Endodermal cell (in vitro differentiated cells): ENCODE measurements at regions not wholly inside any gene's neighbourhood (a gene's known extent, or its start where the extent isn't known, plus 50 kb on each side); places are given as distances from the start of the nearest gene placed in this dataset.

Experiments used
- DNase-seq: peaks from one replicate; pipeline ENCODE4 v3.0.0-alpha.2; 2017
- H3K27ac ChIP-seq: 2 replicates; pipeline ENCODE4 v1.5.1; 2013; ENCODE audit warnings: mild to moderate bottlenecking, low read depth, low read length, moderate library complexity
- H3K27me3 ChIP-seq: 2 replicates; pipeline ENCODE4 v1.6.1; 2013; ENCODE audit warnings: mild to moderate bottlenecking, low read length, moderate library complexity; ENCODE audit not compliant: insufficient read depth, control insufficient read depth, poor library complexity, severe bottlenecking
- H3K36me3 ChIP-seq: 2 replicates; pipeline ENCODE4 v1.7.0; 2013; ENCODE audit warnings: mild to moderate bottlenecking, low read length, moderate library complexity; ENCODE audit not compliant: control insufficient read depth, insufficient read depth
- H3K4me1 ChIP-seq: one replicate; pipeline ENCODE4 v1.7.0; 2013; ENCODE audit warnings: low read length; ENCODE audit not compliant: control insufficient read depth, insufficient read depth
- H3K4me3 ChIP-seq: 2 replicates; pipeline ENCODE4 v1.5.1; 2013; ENCODE audit warnings: mild to moderate bottlenecking, low read length, moderate library complexity
- H3K9ac ChIP-seq: 2 replicates; pipeline ENCODE4 v1.6.1; 2013; ENCODE audit warnings: mild to moderate bottlenecking, low read length, moderate library complexity; ENCODE audit not compliant: poor library complexity, severe bottlenecking; ENCODE audit errors: extremely low read depth
- H3K9me3 ChIP-seq: 2 replicates; pipeline ENCODE4 v1.6.1; 2013; ENCODE audit warnings: mild to moderate bottlenecking, low read length, moderate library complexity; ENCODE audit not compliant: control insufficient read depth
- H3K27ac Mint-ChIP-seq: 2 replicates; pipeline ENCODE4 v1.8.0; 2020; ENCODE audit warnings: mixed read lengths
- H3K27me3 Mint-ChIP-seq: 2 replicates; pipeline ENCODE4 v1.8.0; 2021; ENCODE audit warnings: mild to moderate bottlenecking, mixed read lengths; ENCODE audit not compliant: insufficient read depth
- H3K36me3 Mint-ChIP-seq: 2 replicates; pipeline ENCODE4 v1.8.0; 2020; ENCODE audit warnings: low read depth, mixed read lengths
- H3K4me1 Mint-ChIP-seq: 2 replicates; pipeline ENCODE4 v1.8.0; 2020; ENCODE audit warnings: mixed read lengths
- H3K4me3 Mint-ChIP-seq: 2 replicates; pipeline ENCODE4 v1.8.0; 2020; ENCODE audit warnings: mild to moderate bottlenecking, moderate library complexity, mixed read lengths
- H3K9me3 Mint-ChIP-seq: 2 replicates; pipeline ENCODE4 v1.8.0; 2020; ENCODE audit warnings: mild to moderate bottlenecking, mixed read lengths
- WGBS, 2 experiments: methylation state at CpG; one replicate each; pipeline versions ENCODE4 v1.1.5 to v1.1.7; 2013; ENCODE audit warnings: missing lambda C conversion rate in 2 of 2, mixed read lengths in 1 of 2; ENCODE audit not compliant: insufficient coverage in 1 of 2, insufficient read length in 1 of 2; 5-methylcytosine and 5-hydroxymethylcytosine counted together
- TF ChIP-seq, protein P1 (sequence below): fragments of 200-600 bp; sonication (generic); conservative IDR thresholded peaks from 2 replicates; pipeline ENCODE4 v1.5.0; 2021; ENCODE audit warnings: antibody characterized with exemption, mild to moderate bottlenecking

DNA sequence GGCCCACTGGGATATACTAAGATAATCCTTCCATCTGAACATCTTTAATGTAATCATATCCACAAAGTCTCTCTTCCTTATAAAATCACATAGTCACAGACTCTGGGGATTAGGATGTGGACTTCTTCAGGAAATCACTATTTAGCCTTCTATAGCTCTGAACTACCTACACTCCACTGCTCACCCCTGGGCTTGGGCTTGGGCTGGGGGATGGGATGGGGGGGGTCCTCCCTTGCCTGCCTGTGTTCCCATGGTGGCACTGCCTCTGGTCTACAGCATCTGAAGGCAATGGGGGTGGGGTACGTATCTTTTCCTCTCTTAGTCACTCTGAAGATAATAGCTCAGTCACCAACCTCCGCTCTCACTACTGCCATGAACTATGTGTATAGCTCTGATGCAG, 67.8 kb upstream of the SERTM1 start:
- Histone ChIP-seq H3K9me3 (no peaks in the 10 kb centered on the region), H3K27ac (no peak overlapping the region), H3K4me1 (no peaks in the 10 kb centered on the region), H3K36me3 (no peaks in the 10 kb centered on the region), H3K27me3 (no peaks in the 10 kb centered on the region), H3K9ac (no peak overlapping the region), H3K4me3 (no peak overlapping the region)
- DNase-seq, result no peak
- Mint-ChIP-seq H3K27me3 (no peaks in the 10 kb centered on the region), H3K27ac (no peak overlapping the region), H3K4me3 (no peak overlapping the region), H3K4me1 (peaks cover 3% of the 10 kb centered on the region), H3K36me3 (no peaks in the 10 kb centered on the region), H3K9me3 (no peaks in the 10 kb centered on the region)
- TF ChIP-seq, protein P1, sequence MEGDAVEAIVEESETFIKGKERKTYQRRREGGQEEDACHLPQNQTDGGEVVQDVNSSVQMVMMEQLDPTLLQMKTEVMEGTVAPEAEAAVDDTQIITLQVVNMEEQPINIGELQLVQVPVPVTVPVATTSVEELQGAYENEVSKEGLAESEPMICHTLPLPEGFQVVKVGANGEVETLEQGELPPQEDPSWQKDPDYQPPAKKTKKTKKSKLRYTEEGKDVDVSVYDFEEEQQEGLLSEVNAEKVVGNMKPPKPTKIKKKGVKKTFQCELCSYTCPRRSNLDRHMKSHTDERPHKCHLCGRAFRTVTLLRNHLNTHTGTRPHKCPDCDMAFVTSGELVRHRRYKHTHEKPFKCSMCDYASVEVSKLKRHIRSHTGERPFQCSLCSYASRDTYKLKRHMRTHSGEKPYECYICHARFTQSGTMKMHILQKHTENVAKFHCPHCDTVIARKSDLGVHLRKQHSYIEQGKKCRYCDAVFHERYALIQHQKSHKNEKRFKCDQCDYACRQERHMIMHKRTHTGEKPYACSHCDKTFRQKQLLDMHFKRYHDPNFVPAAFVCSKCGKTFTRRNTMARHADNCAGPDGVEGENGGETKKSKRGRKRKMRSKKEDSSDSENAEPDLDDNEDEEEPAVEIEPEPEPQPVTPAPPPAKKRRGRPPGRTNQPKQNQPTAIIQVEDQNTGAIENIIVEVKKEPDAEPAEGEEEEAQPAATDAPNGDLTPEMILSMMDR, result no peak
- WGBS, 2 experiments, result 77% methylated on average over 2 of the region's 2 CpGs; no CpG with 5 or more reads in 1 of the 2 experiments

DNA sequence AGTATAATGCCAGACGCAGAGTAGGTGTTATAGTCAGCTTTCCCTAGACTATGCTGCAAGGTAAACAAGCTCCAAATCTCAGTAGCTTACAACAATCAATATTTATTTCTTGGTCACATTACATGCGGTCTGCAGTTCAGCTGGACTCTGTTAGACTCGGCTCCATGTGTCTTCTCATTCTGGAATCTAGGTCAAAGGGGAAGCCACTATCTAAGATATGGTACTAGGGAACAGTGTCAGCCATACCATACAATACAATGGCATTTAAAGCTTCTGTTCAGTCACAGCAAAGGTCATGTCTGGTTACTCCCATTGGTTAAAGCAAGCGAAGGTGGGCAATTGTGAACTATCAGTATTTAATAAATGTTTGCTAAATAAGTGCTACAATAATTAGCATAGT, 65.3 kb upstream of the SERTM1 start:
- Mint-ChIP-seq H3K4me1 (peaks cover 11% of the 10 kb centered on the region), H3K4me3 (no peak overlapping the region), H3K27me3 (no peaks in the 10 kb centered on the region), H3K9me3 (no peaks in the 10 kb centered on the region), H3K36me3 (no peaks in the 10 kb centered on the region), H3K27ac (no peak overlapping the region)
- no peak for DNase-seq
- H3K27ac ChIP-seq, result no peak overlapping the region
- H3K9ac ChIP-seq, result no peak overlapping the region
- TF ChIP-seq, protein P1, result no peak
- H3K27me3 ChIP-seq, result no peaks in the 10 kb centered on the region
- no peaks in the 10 kb centered on the region for H3K9me3 ChIP-seq
- H3K4me1 ChIP-seq, result no peaks in the 10 kb centered on the region
- 80 to 93% methylated on average over 1 to 4 of the region's 4 CpGs for WGBS, 2 experiments
- H3K36me3 ChIP-seq, result no peaks in the 10 kb centered on the region
- no peak overlapping the region for H3K4me3 ChIP-seq

DNA sequence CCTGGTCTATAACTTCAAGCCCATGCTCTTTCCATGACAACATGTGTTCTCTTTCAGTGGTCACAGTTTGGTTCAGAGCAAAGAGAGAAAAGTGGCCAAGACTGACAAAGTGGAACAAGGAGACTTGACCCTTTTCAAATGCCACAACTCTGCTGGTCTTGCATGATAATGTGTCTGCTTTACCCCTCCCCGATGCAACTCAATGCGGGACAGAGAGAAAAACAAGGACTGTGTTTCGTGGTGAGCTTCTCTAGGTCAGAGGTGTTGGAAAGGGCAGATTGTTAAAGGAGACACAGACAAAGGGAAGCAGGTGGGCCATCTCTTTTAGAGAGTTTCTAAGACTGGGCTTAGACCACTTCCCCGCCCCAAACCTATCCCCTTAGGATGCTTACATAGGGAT, 61.6 kb upstream of the SERTM1 start:
- H3K9me3 Mint-ChIP-seq, result no peaks in the 10 kb centered on the region
- H3K9me3 ChIP-seq, result no peaks in the 10 kb centered on the region
- H3K9ac ChIP-seq, result no peak overlapping the region
- H3K4me1 ChIP-seq, result no peaks in the 10 kb centered on the region
- no peaks in the 10 kb centered on the region for H3K36me3 ChIP-seq
- 26 to 64% methylated on average over 3 to 4 of the region's 4 CpGs for WGBS, 2 experiments
- peaks cover 13% of the 10 kb centered on the region for H3K4me1 Mint-ChIP-seq
- no peak overlapping the region for H3K27ac Mint-ChIP-seq
- no peak overlapping the region for H3K4me3 Mint-ChIP-seq
- no peaks in the 10 kb centered on the region for H3K36me3 Mint-ChIP-seq
- DNase-seq, result peak; percentile 61
- no peaks in the 10 kb centered on the region for H3K27me3 ChIP-seq
- TF ChIP-seq, protein P1, result no peak
- no peaks in the 10 kb centered on the region for H3K27me3 Mint-ChIP-seq
- H3K27ac ChIP-seq, result no peak overlapping the region
- no peak overlapping the region for H3K4me3 ChIP-seq
